Memory B cell (primary cell): ENCODE measurements at regions not wholly inside any gene's neighbourhood (a gene's known extent, or its start where the extent isn't known, plus 50 kb on each side); places are given as distances from the start of the nearest gene placed in this dataset.

ENCODE experiments used
- ATAC-seq: fragments of 150-1000 bp; cut with Tn5 transposase; 2 replicates; pipeline ENCODE4 v1.10.0; 2021; ENCODE audit warnings: low read depth, mild to moderate bottlenecking, moderate library complexity
- DNase-seq, 2 donors: peaks; one replicate each; pipeline ENCODE4 v3.0.0; 2022; ENCODE audit warnings: low spot score in 2 of 2
- H3K27ac Mint-ChIP-seq: one replicate; pipeline ENCODE4 v1.8.0; 2022; ENCODE audit warnings: mild to moderate bottlenecking, moderate library complexity, mixed read lengths
- H3K27me3 Mint-ChIP-seq: one replicate; pipeline ENCODE4 v1.8.0; 2022; ENCODE audit warnings: mixed read lengths
- H3K36me3 Mint-ChIP-seq: one replicate; pipeline ENCODE4 v1.8.0; 2022; ENCODE audit warnings: mild to moderate bottlenecking, mixed read lengths
- H3K4me1 Mint-ChIP-seq: one replicate; pipeline ENCODE4 v1.8.0; 2022; ENCODE audit warnings: mixed read lengths
- H3K4me3 Mint-ChIP-seq: one replicate; pipeline ENCODE4 v1.8.0; 2022; ENCODE audit warnings: mild to moderate bottlenecking, moderate library complexity, mixed read lengths
- H3K9me3 Mint-ChIP-seq: one replicate; pipeline ENCODE4 v1.8.0; 2022; ENCODE audit warnings: mixed read lengths

DNA sequence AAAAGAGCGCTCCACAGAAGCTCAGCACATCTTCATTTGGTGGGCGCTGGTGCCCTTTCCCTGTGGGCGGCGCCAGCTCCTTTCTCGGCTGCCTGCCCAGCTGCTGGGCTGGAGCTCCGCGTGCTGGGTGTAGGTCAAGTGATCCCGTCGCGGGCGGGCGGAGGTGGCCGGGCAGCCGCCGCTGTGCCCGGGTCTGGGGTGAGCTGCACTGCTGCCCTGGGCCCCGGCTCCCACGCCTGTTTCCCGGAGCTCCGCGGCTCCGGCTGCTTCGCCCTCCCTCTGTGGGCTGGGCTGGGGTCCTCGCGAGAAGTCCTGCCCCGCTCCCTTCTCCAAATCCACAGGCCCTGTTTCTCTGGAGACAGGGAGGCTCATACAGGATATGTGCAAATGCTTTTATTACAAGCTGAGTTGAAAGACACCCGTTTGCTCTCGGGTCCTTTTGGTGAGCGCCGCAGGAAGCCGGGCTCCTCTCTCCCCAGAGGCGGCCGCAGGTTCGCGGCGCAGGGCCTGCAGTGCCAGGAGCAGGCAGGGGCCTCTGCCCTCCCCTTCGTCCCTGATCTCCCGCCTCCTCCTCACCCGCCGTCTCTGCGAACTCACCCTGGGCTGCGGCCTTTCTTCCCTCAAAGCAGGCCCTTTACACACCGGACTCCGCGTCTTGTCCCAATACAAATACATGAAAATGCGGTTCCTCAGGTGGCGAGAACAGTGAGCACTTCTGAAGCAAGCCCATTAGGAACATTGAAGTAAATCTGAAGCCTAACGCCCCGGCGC, 67.8 kb upstream of the CAPRIN2 start:
- Mint-ChIP-seq H3K4me3 (peak overlapping the region; percentile 97), H3K27me3 (peaks cover 17% of the 10 kb centered on the region), H3K9me3 (no peaks in the 10 kb centered on the region), H3K27ac (peak overlapping the region; percentile 54), H3K4me1 (peaks cover 8% of the 10 kb centered on the region), H3K36me3 (no peaks in the 10 kb centered on the region)
- ATAC-seq (peak; percentile 60), DNase-seq (peak; percentile 14 to 30)

DNA sequence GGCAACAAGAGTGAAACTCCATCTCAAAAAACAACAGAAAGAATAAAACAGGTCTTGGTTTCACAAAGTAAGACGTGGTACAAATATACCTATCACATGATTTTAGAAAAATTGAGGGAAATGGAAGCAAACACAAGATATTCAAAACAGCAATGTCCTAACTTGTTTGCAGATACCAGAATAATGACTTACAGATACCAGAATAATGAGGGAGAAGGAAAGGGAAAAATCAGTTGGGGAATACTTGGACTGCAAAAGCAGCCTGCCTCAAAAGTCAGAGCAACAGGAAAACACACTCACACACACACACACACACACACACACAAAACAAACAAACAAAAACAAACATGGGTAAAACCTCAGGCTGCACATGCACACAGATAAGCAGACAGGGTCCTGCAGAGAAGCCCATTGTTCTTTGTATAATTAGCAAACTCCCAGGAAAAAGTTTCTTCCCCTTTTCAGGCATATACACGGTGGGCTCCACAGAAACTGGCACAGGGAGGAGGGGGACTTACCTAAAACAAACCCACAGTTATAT, 65.7 kb upstream of the CAPRIN2 start:
- Mint-ChIP-seq H3K27me3 (peaks cover 20% of the 10 kb centered on the region), H3K4me1 (peaks cover 8% of the 10 kb centered on the region), H3K9me3 (no peaks in the 10 kb centered on the region), H3K36me3 (no peaks in the 10 kb centered on the region), H3K4me3 (no peak overlapping the region), H3K27ac (no peak overlapping the region)
- DNase-seq (no peak), ATAC-seq (no peak)

DNA sequence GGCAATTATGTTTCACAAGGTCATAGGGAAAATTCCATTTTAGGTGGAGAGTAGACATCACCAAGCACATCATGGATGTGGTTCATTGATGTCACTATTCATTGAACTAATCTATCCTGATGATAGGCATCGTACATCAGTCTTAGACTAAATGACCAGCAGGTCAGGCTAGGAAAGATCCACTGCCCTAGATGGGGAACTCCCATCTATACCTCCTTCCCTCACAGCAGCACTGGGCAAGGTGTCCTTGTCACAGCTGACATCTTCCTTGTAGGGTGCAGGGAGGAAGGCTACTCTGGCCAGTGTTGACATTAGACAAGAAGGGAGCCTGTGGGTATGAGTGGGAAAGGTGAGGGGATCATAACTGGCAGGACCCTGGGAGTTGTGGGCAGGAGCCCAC, 63.8 kb upstream of the CAPRIN2 start:
- DNase-seq: no peak
- H3K27ac Mint-ChIP-seq: no peak overlapping the region
- no peaks in the 10 kb centered on the region for H3K9me3 Mint-ChIP-seq
- H3K4me1 Mint-ChIP-seq: peaks cover 8% of the 10 kb centered on the region
- no peaks in the 10 kb centered on the region for H3K36me3 Mint-ChIP-seq
- H3K27me3 Mint-ChIP-seq: peaks cover 18% of the 10 kb centered on the region
- ATAC-seq: no peak
- H3K4me3 Mint-ChIP-seq: no peak overlapping the region

DNA sequence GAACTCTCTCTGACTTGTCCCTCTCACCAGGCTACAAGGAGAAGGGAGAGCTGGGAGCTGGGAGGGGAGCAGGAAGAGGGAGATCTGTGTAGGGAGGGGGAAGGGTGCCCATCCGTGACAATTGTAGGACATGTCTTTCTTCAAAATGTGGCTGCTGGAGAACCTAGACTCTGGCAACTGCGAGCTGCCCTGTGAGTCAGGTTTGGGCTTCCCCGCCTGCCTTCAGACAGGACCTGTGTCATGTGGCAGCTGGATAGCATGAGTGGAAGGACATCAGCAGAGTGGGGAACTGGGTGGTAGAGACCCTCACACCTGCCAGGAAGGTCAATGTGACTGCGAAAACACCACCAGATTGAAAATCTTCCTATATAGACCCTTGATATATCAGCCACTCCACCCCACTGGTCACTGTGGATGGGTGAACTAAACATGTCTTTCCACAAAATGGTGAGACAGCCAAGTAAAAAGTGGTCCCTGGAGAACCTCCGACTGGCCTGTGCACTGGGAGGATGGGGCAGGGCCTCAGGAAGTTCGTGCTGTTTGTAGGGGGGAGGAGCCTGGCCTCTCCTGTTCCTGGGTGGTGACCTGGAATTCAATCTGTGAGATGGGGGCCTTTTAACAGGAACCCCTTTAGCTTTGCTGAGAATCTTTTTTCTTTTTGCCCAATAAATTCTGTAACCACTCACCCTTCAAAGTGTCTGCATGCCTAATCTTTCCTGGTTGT, 62.2 kb upstream of the CAPRIN2 start:
- H3K36me3 Mint-ChIP-seq: no peaks in the 10 kb centered on the region
- DNase-seq (no peak), ATAC-seq (no peak)
- no peak overlapping the region for H3K27ac Mint-ChIP-seq
- no peak overlapping the region for H3K4me3 Mint-ChIP-seq
- peaks cover 2% of the 10 kb centered on the region for H3K4me1 Mint-ChIP-seq
- H3K27me3 Mint-ChIP-seq: peaks cover 17% of the 10 kb centered on the region
- no peaks in the 10 kb centered on the region for H3K9me3 Mint-ChIP-seq

DNA sequence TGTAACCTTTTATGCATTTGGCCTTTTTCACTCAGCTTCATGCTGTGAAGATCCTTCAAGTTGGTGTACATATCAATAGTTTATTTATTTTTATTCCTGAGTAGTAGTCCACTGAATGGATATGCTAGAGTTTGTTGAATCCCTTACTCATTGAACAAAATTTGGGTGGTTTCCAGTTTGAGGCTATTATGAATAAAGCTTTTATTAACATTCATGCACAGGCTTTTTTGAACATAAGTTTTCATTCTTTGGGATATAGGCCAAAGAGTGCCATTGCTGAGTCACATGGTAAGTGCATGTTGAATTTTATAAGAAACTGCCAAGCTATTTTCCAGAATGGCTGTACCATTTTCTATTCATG, 59.5 kb upstream of the CAPRIN2 start:
- Mint-ChIP-seq H3K9me3 (no peaks in the 10 kb centered on the region), H3K27ac (no peak overlapping the region), H3K4me3 (no peak overlapping the region), H3K4me1 (no peaks in the 10 kb centered on the region), H3K36me3 (no peaks in the 10 kb centered on the region), H3K27me3 (peaks cover 9% of the 10 kb centered on the region)
- DNase-seq (no peak), ATAC-seq (no peak)

DNA sequence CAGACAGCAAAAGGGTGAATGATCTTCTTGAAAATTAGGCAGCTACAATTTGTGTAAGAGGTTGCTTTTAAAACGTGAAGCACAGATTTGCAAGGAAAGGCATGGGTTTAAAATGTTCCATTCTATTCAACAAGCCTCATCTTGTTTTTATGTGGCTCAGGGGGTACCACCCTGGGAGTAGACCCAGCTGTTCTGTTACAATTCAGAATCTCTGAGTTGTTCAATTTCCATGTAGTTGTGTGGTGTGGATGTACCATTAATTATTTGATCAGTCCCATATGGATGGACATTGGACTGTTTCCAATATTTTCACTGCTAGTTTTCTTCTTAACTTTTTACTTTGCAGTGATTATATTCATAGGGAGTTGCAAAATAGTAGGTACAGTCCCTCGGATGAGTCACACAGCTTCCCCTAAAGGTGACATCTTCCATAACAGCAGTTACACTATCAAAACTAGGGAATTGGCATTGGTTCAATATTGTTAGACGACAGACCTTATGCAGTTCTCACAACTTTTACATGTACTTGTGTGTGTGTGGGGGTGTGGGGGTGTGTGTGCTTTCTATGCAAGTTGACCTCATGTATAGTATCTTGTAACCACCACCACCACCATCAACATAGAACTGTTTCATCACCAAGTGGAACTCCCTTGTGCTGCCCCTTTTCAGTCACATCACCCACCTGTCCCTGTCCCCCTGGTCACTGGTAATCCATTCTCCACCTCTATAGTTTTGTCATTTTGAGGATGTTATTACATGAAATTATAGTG, 59.0 kb upstream of the CAPRIN2 start:
- H3K9me3 Mint-ChIP-seq: no peaks in the 10 kb centered on the region
- H3K27me3 Mint-ChIP-seq: peaks cover 9% of the 10 kb centered on the region

DNA sequence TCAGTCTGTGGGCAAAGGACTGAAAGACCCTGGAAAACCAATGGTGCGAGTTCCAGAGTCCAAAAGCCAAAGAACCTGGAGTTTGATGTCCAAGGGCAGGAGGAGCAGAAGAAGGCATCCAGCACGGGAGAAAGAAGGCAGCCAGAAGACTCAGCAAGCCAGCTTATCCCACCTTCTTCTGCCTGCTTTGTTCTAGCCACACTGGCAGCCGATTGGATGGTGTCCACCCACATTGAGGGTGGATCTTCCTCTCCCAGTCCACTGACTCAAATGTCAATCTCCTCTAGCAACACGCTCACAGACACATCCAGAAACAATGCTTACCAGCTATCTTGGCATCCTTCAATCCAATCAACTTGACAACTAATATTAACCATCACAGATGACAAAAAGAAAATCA, 57.2 kb upstream of the CAPRIN2 start:
- no peak for DNase-seq
- Mint-ChIP-seq H3K4me1 (no peaks in the 10 kb centered on the region), H3K9me3 (peaks cover 4% of the 10 kb centered on the region), H3K36me3 (peaks cover 3% of the 10 kb centered on the region), H3K27ac (no peak overlapping the region), H3K4me3 (no peak overlapping the region), H3K27me3 (peaks cover 13% of the 10 kb centered on the region)
- ATAC-seq: no peak

More for the DNA sequence above, 59.0 kb upstream of the CAPRIN2 start:
- Mint-ChIP-seq H3K4me3 (no peak overlapping the region), H3K36me3 (no peaks in the 10 kb centered on the region), H3K27ac (no peak overlapping the region), H3K4me1 (no peaks in the 10 kb centered on the region)
- DNase-seq: no peak
- no peak for ATAC-seq

DNA sequence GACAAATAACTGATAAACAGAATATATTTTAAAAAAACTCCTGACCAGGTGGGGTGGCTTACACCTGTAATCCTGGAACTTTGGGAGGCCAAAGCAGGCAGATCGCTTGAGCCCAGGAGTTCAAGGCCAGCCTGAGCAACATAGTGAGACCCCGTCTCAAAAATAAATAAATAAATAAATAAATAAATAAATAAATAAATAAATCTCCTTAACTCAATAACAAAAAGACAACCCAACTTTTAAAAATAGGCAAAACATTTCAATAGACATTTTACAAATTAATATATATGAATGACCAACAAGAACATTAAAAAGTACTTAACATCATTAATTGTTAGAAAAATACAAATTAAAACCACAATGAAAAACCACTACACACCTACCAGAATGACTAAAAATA, 56.2 kb upstream of the CAPRIN2 start:
- H3K27me3 Mint-ChIP-seq: peaks cover 12% of the 10 kb centered on the region
- ATAC-seq: no peak

DNA sequence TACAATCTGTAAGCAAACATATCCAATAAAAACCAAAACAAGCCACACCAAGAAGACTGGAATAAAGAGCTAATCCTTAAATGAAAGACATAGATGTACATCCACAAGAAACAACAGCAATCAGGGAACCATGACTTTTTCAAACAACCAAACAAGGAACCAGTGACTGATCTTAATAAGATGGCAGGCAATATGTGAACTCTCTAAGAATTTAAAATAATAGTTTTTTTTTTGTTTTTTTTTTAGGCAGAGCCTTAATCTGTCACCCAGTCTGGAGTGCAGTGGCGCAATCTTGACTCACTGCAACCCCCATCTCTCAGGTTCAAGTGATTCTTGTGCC, 52.9 kb upstream of the CAPRIN2 start:
- ATAC-seq: no peak
- Mint-ChIP-seq H3K9me3 (peaks cover 7% of the 10 kb centered on the region), H3K36me3 (peaks cover 3% of the 10 kb centered on the region), H3K4me3 (no peak overlapping the region), H3K27me3 (peaks cover 12% of the 10 kb centered on the region), H3K27ac (no peak overlapping the region), H3K4me1 (no peaks in the 10 kb centered on the region)
- no peak for DNase-seq

More for the DNA sequence above, 56.2 kb upstream of the CAPRIN2 start:
- Mint-ChIP-seq H3K9me3 (peaks cover 4% of the 10 kb centered on the region), H3K36me3 (peaks cover 3% of the 10 kb centered on the region), H3K4me1 (no peaks in the 10 kb centered on the region), H3K27ac (no peak overlapping the region), H3K4me3 (no peak overlapping the region)
- DNase-seq: no peak

DNA sequence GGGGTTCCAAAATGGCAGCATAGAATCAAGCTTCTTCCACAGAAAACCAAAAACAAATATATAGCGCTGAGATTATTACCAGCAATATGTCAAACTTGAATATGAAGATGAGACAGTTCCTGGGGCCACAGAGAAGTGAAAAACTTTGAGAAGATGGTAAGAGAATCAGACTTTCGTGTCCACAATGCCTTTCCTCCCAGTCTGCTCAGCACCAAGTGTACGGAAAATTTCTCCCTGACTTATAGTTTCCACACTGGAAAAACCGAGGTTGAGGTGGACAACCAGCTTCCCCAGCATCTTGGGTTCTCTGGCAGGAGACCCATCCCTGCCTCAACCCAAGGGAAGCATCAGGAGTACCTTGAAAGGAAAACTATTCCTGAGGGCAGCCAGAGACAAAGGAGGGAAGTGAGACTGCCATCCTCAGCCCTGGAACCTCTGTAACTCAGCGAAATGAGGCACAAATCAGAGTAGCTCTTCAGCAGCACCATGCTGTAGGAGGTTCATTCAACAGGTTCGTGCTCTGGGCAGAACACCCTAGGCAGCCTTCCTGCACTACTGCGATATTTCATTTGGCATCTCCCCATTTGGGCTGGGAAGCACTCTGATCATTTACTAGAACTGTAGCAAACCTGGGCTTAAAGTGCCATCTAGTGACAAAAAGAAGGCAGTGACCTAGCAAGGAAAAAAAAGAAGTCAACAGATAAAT, 52.4 kb upstream of the CAPRIN2 start:
- Mint-ChIP-seq H3K36me3 (peaks cover 3% of the 10 kb centered on the region), H3K4me3 (no peak overlapping the region), H3K4me1 (no peaks in the 10 kb centered on the region), H3K27ac (no peak overlapping the region), H3K9me3 (peaks cover 7% of the 10 kb centered on the region), H3K27me3 (peaks cover 12% of the 10 kb centered on the region)
- DNase-seq (peak in 1 of 2 donors; percentile 25), ATAC-seq (peak; percentile 64)

DNA sequence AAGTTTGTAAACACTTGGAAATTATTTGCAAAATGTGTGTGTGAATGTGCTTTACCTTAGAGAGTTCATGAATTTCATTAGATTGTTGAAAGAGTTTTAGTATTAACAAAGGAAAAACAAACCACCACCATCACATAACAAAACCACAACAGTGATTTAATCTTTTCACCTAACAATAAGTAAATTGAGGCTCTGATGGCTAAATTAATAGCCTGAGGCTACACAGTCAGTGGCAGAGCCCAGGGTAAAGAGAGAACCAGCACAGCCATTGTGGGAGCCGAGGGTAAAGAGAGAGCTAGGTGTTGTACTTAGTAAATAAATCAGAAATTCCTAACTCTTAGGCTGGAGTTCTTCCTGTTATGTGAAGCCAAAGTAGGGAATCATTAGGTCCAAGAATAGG, 51.2 kb upstream of the CAPRIN2 start:
- H3K27ac Mint-ChIP-seq: no peak overlapping the region
- no peak for DNase-seq
- H3K36me3 Mint-ChIP-seq: peaks cover 3% of the 10 kb centered on the region
- no peak for ATAC-seq
- H3K9me3 Mint-ChIP-seq: peaks cover 7% of the 10 kb centered on the region
- no peaks in the 10 kb centered on the region for H3K4me1 Mint-ChIP-seq
- no peak overlapping the region for H3K4me3 Mint-ChIP-seq
- peaks cover 10% of the 10 kb centered on the region for H3K27me3 Mint-ChIP-seq
